HG03460 (cell line): ENCODE measurements at regions not wholly inside any gene's neighbourhood (a gene's known extent, or its start where the extent isn't known, plus 50 kb on each side); places are given as distances from the start of the nearest gene placed in this dataset.

Experiments
- ATAC-seq: cut with Tn5 transposase; IDR thresholded peaks from one replicate; pipeline ENCODE4 v1.9.1; 2021; ENCODE audit not compliant: unreplicated experiment

GRCh38 chr13:31895691-31896090 lies 135.9 kb upstream of the FRY start:
- ATAC-seq, result no peak

DNA sequence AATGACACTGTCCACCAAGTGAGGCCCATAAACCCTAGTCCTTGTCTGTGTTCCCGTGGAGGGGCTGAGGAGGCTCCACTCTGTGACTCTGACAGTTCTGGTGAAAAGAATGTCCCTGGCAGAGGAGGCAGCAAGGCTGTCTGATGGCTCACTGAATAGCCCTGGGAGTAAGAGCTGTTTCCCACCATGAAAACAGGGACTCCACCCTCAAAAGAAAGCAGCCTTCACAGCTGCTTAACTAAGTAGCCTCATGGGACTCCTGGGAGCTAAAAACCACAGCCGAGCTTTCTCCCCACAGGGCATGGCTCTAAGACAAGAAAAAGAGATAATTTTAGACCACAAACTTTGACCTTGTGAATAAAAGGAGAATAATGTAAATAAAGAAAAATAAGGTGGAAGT lies 135.1 kb upstream of the FRY start:
- peak; percentile 57 for ATAC-seq

GRCh38 chr13:31898378-31899071 lies 133.0 kb upstream of the FRY start:
- no peak for ATAC-seq

GRCh38 chr13:31901985-31902384 lies 129.6 kb upstream of the FRY start:
- ATAC-seq, result no peak

- ATAC-seq, result no peak
Observed at GRCh38 chr13:31903111-31903815, 128.3 kb upstream of the FRY start.

DNA sequence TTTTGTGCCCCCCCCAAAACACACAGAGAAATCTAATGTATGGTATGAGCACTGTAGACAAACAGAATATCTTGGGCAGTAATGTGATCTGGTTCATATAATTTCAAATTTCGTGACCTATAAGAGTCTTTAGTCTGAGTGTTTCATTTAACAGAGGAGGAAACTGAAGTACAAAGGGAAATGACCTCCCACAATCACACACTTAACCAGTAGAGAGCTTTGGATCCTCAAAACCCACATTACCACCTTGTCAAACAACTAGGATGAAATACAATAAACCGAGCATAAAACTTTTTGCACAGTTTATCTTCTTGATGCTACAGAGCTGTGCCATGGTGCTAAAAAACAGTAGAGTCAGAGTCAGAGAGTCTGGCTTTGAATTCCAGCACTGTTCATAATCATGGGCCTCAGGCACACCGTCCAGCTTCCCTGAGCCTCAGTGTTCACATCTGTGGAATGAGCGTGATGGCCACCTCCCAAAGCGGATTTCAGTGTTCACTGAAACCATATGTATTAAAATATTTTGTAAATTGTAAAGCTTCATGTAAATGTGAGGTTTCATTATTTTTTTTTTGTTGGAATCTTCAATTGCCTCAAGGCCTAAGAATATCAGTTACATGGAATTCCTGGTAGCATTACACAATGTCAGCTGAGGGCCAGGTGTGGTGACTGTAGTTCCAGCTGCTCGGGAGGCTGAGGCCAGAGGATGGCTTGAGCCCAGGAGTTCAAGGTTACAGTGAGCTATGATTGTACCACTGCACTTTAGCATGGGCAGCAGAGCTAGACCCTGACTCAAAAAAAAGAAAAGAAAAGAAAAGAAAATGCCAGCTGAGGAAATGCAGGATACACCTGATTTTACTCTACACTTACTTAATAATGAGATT lies 126.4 kb upstream of the FRY start:
- no peak for ATAC-seq

- no peak for ATAC-seq
Observed at GRCh38 chr13:31905961-31906360, 125.6 kb upstream of the FRY start.

GRCh38 chr13:31908696-31909411 lies 122.7 kb upstream of the FRY start:
- no peak for ATAC-seq

- no peak for ATAC-seq
Observed at GRCh38 chr13:31909864-31910551, 121.6 kb upstream of the FRY start.

DNA sequence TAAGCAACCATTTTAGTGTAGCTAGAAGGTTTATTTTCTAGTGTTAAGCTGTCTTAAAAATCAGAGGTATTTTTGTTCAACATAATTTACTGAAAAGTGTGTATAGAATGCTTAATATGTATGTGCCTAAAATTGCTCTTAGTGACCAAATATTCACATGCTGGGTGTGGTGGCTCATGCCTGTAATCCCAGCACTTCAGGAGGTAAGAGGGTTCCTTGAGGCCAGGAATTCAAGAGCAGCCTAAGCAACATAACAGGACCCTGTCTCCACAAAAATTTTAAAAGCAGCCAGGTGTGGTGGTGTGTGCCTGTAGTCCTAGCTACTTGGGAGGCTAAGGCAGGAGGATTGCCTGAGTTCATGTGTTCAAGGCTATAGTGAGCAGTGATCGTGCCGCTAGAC lies 120.9 kb upstream of the FRY start:
- ATAC-seq, result no peak

DNA sequence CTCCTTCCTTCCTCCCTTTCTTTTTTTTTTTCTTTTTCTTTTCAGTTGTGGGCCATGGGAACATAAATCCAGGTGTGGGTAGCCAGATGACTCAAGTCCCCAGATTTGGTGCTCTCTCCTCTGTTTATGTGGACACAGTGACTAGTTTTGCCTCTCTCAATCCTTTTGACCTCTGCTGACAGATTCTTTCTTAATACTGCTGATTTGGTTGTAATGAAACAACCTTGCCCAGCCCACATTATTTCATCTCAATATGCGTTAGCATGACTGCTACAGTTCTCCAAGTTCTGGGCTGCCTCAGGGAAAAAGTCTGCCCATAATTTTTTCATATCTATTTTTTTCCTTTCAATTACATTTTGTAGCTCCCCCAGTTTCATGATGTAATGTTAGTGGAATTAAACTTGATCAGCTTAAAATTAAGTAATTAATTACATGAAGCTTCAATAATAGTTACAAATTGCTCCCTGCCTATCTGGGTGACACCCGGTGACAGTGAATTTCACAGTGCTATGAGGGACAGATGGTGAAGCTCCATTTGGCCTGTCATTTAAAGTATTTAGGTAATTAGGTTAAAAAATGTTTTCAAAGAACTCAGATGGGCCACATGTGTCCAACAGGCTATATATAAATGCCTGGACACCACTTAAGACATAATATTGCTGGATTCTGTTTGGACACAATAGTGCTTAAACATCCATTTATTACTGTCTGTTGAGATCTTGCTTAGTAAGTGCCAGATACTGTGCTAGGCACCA lies 118.8 kb upstream of the FRY start:
- no peak for ATAC-seq

GRCh38 chr13:31913459-31913858 lies 118.1 kb upstream of the FRY start:
- no peak for ATAC-seq

- no peak for ATAC-seq
Observed at GRCh38 chr13:31914843-31915242, 116.7 kb upstream of the FRY start.

- ATAC-seq, result no peak
Observed at GRCh38 chr13:31918707-31919106, 112.9 kb upstream of the FRY start.

DNA sequence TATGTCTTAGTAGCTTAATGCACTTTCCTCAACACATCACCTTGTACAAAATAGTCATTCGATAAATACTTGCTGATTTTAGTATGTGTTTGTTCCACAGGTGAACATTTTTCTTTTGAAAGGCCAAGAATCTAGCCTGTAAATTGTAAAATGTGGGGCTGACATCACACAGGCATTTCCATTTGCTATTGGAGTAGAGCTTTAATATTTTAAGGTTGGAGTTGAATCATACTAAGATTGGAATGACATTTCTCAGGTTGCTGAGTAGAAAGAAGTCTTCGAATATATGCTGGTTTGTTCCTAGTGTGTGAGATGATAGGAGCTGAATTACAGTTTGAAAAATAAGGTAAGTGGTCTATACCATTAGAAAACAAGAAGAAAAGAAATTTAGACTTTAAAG lies 112.3 kb upstream of the FRY start:
- ATAC-seq, result no peak

GRCh38 chr13:31919971-31920726 lies 111.4 kb upstream of the FRY start:
- ATAC-seq, result no peak

DNA sequence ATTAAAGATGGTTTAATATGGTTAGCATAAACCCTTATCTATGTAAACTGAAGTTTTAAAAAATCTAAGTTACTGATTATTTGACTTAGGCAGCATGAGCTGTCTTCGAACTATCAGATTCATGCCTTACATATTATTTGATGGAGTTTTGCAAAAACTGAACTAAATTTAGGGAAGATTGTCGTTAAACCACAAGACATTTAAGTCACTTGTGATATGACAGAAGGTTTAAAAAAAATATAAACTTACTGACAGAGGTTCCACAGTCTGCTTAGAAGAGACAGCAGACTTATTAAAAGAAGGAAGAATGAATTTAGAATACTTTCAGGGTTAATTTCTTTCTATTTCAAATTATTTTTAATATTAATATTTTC lies 110.9 kb upstream of the FRY start:
- no peak for ATAC-seq

DNA sequence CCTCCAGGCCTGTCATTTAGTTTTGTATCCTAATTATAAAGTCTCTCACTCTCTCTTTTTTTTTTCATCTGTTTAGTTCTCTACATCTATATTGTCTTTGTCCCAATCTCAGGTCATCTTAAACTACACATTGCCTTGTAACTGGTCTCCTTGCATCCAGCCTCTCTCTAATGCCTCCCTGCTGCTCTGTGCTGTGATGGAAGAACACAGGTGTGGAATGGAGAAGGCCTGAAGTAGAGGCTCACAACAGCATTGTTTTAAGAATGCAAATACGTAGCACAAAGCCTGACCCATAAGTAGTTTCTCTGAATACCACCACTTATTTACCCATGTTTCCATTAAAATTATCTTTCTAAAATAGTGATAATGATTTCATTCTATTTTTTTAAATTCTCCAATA lies 108.8 kb upstream of the FRY start:
- ATAC-seq, result no peak

GRCh38 chr13:31923134-31923763 lies 108.3 kb upstream of the FRY start:
- no peak for ATAC-seq
